AG04449 (cell line): ENCODE measurements at regions not wholly inside any gene's neighbourhood (a gene's known extent, or its start where the extent isn't known, plus 50 kb on each side); places are given as distances from the start of the nearest gene placed in this dataset.

Experiments
- CTCF ChIA-PET: fragments of 350-600 bp; formaldehyde crosslinking; extraction: SDS; loops from one replicate; lab custom pipeline; 2021; ENCODE audit warnings: antibody characterized with exemption; lab: Yijun Ruan, JAX
- POLR2A ChIA-PET: fragments of 400-600, 350-600 bp; formaldehyde crosslinking; extraction: SDS; loops from one replicate; lab custom pipeline; 2020; ENCODE audit warnings: antibody characterized with exemption, inconsistent platforms; lab: Yijun Ruan, JAX
- DNase-seq: peaks from one replicate; pipeline ENCODE4 v3.0.0-alpha.2; 2010; ENCODE audit warnings: low read depth, low spot score
- H3K4me3 ChIP-seq: 2 replicates; pipeline ENCODE4 v1.5.1; 2011; ENCODE audit warnings: low read depth, mild to moderate bottlenecking, control low read depth, low read length
- TF ChIP-seq, protein P1 (sequence below): IDR thresholded peaks from one replicate; pipeline ENCODE4 v1.5.1; 2011; ENCODE audit warnings: mild to moderate bottlenecking, moderate library complexity, low read length, control low read depth, inconsistent platforms; ENCODE audit not compliant: insufficient read depth; ENCODE audit errors: missing control alignments

DNA sequence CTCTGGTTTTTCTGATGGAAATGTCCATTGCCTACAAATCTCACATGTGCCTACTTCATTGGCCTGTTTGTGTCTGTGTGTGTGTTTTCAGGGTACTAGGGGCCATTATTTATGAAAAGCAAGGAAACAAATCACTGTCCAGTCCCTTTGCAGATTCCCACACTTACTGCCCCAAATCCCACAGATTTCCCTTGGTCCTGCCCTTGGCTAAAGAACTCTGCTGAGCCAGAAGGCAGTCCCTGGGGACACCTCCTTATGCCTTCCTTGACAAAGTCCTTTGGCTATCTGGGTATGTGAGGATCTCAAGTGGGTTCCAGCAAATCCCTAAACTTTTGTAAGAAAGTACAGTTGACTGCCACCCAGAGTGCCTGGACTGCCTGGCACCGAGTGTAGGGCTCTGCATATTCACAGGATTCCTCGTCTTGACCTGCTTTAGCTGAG is 388.1 kb downstream of the BCAT1 start:
- DNase-seq, result no peak
- CTCF ChIA-PET, result no interaction called here
- H3K4me3 ChIP-seq, result no peak overlapping the region; the same call in 1 of the 2 replicates
- TF ChIP-seq, protein P1, sequence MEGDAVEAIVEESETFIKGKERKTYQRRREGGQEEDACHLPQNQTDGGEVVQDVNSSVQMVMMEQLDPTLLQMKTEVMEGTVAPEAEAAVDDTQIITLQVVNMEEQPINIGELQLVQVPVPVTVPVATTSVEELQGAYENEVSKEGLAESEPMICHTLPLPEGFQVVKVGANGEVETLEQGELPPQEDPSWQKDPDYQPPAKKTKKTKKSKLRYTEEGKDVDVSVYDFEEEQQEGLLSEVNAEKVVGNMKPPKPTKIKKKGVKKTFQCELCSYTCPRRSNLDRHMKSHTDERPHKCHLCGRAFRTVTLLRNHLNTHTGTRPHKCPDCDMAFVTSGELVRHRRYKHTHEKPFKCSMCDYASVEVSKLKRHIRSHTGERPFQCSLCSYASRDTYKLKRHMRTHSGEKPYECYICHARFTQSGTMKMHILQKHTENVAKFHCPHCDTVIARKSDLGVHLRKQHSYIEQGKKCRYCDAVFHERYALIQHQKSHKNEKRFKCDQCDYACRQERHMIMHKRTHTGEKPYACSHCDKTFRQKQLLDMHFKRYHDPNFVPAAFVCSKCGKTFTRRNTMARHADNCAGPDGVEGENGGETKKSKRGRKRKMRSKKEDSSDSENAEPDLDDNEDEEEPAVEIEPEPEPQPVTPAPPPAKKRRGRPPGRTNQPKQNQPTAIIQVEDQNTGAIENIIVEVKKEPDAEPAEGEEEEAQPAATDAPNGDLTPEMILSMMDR, result no peak
- POLR2A ChIA-PET, result no interaction called here

DNA sequence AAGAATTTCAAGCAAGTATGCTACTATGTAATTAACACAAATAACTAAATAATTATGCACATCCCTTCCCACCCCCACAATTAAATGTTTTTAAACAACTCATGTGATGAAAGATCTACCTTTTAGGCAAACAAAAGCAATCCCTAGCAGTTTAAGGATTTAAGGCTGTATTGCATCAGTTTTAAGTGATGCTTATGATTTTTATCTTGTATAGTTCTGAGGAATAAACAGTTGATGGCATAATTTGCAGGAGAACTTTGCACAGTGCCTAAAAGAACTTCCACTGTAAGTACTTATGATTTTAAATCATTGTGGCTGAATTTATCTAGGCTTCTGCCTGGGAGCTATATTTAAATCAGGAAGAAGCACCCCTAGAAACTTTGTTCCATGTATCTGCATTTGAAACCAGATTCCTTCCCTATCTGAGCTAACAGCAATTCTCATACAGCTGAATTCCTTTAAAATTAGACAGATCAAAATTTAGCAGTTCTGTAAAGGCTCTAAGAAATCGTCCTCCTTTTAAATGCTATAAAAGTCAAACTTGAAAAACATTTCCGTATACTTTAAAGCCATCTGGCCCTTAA is 388.6 kb downstream of the BCAT1 start:
- ChIA-PET POLR2A (no interaction called here), CTCF (no interaction called here)
- no peak for DNase-seq
- no peak overlapping the region for H3K4me3 ChIP-seq
- TF ChIP-seq, protein P1, result no peak

DNA sequence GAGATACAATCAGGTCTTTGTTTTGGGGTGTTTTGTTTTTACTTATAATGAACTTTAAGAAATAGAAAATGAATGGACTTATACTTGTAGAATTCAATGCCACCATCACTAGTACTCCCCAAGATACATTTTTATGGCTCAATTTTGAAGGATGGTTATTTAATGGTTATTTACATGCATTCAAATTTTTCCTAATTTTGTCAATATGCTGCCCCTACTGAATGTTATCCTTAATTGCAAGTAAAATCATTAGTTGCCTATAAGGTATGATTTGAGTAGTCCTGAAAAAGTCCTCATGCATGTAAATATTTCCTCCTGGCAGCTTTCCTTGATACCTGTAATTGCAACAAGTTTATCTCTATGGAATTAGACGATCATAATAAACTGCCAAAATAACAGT is 391.2 kb downstream of the BCAT1 start:
- TF ChIP-seq, protein P1, result no peak
- DNase-seq, result no peak
- CTCF ChIA-PET, result interaction anchor here (0.8 kb wide), 1 partner anchor 288 kb away, joined by 4 read pairs; no protein-coding TSS in a partner anchor
- no peak overlapping the region for H3K4me3 ChIP-seq
- POLR2A ChIA-PET, result no interaction called here

DNA sequence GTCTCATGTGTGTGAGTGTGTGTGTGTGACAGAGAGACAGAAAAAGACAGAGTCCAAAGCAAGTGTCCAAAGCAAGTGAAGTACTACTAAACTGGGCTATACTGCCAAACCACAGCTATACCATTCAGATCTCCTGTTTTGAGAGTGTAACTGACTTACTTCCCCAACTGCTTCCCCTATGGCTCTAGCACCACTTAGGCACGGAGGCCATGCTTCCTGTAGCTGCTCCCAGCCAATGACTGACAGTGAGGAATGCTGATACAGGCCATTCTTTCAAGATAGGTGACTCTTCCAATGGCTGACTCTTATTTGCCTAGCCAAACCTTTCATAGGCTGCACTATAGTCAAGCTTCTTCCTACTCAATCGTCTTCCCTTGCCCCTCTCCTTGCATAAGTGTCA is 393.2 kb downstream of the BCAT1 start:
- ChIA-PET CTCF (no interaction called here), POLR2A (no interaction called here)
- TF ChIP-seq, protein P1, result no peak

DNA sequence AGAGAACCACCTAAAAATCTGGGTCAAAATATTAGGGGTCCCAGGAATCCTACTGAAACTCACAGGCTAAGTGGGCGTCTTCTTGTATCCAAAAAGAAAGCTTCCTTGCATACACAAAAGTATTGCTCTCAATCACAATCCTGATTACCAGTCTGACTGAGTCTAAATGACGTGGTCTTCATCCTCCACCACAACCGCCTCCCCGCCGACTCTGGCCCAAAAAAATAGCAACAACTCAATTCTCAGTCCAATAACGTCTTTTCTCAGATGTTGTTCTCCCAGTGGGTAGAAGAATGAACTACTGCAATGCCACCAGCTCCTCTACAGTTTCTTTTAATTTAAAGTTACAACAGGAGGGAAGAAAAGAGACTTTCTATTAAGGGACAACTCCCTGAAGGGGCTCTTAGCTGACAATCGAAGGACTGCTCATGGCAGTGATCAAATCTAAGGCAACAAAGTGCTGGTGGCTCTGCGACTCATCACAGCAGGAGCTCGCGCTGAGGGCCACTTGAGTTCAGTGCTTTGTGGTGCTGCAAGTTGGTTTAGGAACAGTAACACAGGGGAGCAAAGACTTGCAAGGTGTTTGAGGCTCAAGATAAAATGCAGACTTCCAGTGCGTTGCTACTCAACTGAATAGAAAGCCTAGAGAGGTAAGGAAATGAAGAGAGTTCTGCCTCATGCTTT is 394.1 kb downstream of the BCAT1 start:
- TF ChIP-seq, protein P1, result no peak
- ChIA-PET POLR2A (no interaction called here), CTCF (interaction anchor here (1.1 kb wide), 1 partner anchor 224 kb away, joined by 4 read pairs; no protein-coding TSS in a partner anchor)
- H3K4me3 ChIP-seq, result no peak overlapping the region
- no peak for DNase-seq

More for the DNA sequence above, 393.2 kb downstream of the BCAT1 start:
- no peak for DNase-seq
- H3K4me3 ChIP-seq, result no peak overlapping the region

DNA sequence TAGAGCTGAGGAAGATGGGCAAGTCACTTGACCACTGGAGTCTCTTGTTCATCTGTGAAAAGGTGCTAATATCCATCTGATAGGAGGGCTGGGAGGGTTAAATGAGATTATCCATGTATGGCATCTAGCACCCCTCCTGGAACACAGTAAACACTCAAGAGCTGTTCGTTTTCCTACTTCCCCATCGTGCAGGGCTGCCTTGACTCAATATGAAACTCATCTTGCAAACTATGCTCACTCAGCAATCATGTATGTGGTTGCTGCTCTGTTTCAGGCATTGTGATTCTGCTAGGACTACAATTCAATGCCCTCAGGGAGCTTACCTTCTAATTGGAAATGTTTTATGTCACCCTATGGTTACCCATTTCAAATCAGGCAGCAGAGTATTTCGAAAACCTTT is 395.6 kb downstream of the BCAT1 start:
- ChIA-PET POLR2A (no interaction called here), CTCF (no interaction called here)
- TF ChIP-seq, protein P1, result no peak
- no peak for DNase-seq
- no peak overlapping the region for H3K4me3 ChIP-seq
